ENCODE measurements at regions not wholly inside any gene's neighbourhood (a gene's known extent, or its start where the extent isn't known, plus 50 kb on each side); places are given as distances from the start of the nearest gene placed in this dataset.

DNA sequence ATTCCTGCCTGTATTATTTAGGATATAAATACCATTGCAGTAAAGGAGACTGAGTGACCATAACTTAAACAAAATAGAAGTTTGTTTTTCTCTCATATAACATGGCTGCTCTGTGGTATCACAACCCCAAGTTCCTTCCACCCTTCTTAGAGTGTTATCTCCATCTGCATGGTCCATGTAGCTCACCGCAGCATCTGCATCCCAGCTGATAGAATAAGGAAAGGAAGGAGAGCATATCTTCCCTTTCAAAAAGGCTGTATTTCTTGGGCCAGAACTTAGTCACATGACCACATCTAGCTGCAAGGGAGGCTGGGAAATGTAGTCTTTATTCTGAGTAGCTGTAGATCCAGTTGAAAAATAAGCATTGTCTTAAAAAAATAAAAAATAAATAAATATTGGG lies 184.8 kb upstream of the NUDT4 start:
- Histone ChIP-seq H3K27me3 (no peaks in the 10 kb centered on the region), H3K9me3 (no peaks in the 10 kb centered on the region), H3K4me1 (peaks cover 0 to 5% of the 10 kb centered on the region in 2 donors), H3K27ac (no peak overlapping the region), H3K36me3 (no peaks in the 10 kb centered on the region), H3K4me3 (no peak overlapping the region)
- DNase-seq: no peak
- TF ChIP-seq POLR2A (IDR thresholded peaks at IDR 0.05) (no peak), CTCF (IDR thresholded peaks at IDR 0.05) (no peak)
- intact Hi-C loops (cut with DNase I; ENCODE audit: low total_unique reads): no loop called here

DNA sequence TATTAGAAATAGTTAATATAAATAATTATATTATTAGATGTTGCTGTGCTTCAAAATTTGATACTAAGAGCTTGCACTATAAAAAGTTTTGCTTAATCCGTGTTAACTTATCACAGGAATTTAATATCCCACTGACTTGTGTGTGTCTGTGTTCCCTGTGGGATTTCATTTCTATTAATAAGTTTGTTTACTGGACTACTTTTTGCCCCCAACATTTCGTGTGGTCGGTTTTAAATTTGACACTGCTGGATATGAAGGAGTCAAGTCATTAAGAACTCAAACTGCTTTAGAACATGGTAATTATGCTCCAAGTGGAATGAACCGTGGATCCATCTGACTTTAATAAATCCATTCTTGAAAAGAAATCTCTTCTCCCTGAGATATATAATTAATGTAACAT lies 182.2 kb upstream of the NUDT4 start:
- no peaks in the 10 kb centered on the region for H3K27me3 ChIP-seq
- no peak for TF ChIP-seq POLR2A (IDR thresholded peaks at IDR 0.05)
- TF ChIP-seq CTCF (IDR thresholded peaks at IDR 0.05): no peak
- peaks cover 0 to 5% of the 10 kb centered on the region in 2 donors for H3K4me1 ChIP-seq
- no peaks in the 10 kb centered on the region for H3K9me3 ChIP-seq
- no peak overlapping the region for H3K27ac ChIP-seq
- no peak for DNase-seq
- intact Hi-C loops (cut with DNase I; ENCODE audit: low total_unique reads): no loop called here
- H3K4me3 ChIP-seq: no peak overlapping the region
- H3K36me3 ChIP-seq: no peaks in the 10 kb centered on the region

DNA sequence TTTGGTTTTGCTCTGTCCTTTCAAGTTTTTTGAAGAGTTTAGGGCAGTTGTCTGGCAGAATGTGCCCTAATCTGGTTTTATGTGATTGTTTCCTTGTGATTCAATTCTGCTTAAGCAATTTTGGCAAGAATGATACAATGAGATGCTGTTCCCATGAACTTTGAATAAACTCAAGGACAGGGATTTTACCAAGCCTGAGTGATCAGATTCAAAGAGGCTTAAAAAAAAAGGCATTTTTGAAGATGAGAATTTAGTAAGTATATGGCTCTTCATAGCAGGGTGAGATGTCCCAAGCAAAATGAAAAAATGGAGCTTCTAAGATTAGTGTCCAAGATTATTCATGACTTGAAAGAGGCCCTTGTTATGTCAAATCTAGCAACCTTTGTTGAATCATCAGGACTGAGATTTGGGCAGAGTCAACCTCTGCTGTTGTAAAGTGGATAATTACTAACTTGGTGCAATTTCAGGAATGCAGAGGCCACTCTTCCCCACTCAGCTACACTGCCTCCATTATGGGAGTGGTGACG lies 180.6 kb upstream of the NUDT4 start:
- Histone ChIP-seq H3K27ac (no peak overlapping the region), H3K4me1 (no peaks in the 10 kb centered on the region), H3K4me3 (no peak overlapping the region), H3K9me3 (no peaks in the 10 kb centered on the region), H3K27me3 (no peaks in the 10 kb centered on the region), H3K36me3 (no peaks in the 10 kb centered on the region)
- intact Hi-C loops (cut with DNase I; ENCODE audit: low total_unique reads): no loop called here
- DNase-seq: no peak
- TF ChIP-seq CTCF (IDR thresholded peaks at IDR 0.05): no peak
- no peak for TF ChIP-seq POLR2A (IDR thresholded peaks at IDR 0.05)

DNA sequence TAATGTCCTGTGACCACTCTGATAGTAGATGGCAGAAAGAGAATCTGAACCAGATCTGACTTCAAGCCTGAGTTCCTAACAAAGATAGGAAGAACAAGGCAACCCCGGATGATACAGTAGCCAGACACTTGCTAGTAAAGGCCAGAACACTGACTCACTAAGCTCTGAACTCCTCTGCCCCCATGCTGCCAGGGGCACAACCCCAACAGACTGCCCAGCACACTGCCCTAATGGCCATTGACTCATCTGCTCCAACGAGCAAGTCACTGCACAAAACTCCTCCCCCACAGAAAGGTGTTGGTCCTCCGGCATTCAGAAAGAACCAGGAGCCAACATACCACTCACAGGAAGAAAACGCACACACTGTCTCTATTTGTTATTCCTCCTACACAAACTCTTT lies 179.6 kb upstream of the NUDT4 start:
- peak in 1 of 2 donors; percentile 25 for DNase-seq
- Histone ChIP-seq H3K36me3 (no peaks in the 10 kb centered on the region), H3K9me3 (no peaks in the 10 kb centered on the region), H3K27ac (no peak overlapping the region), H3K4me1 (no peaks in the 10 kb centered on the region), H3K4me3 (no peak overlapping the region), H3K27me3 (no peaks in the 10 kb centered on the region)
- TF ChIP-seq POLR2A (IDR thresholded peaks at IDR 0.05) (no peak), CTCF (IDR thresholded peaks at IDR 0.05) (no peak)
- intact Hi-C loops (cut with DNase I; ENCODE audit: low total_unique reads): no loop called here

DNA sequence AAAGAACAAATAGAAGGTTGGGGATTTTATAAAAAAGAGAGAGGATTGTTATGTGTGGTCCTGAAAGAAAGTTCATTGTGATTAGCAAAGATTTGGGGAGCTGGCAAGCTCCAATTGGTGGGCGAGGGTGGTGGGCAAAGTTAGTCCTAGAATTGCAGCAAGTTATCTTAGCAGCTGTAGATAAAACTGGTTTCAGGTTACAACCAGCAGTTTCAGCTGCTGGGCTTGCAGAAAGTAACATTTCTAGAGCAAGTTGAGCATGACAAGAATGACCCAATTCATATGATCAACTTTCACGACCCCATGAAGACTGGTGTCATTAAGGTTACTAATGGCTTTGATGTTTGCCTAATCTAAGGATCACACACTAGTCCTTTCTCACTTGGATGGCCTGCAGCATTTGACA lies 177.9 kb upstream of the NUDT4 start:
- H3K27ac ChIP-seq: no peak overlapping the region
- intact Hi-C loops (cut with DNase I; ENCODE audit: low total_unique reads): no loop called here

More for the DNA sequence above, 177.9 kb upstream of the NUDT4 start:
- Histone ChIP-seq H3K4me3 (no peak overlapping the region), H3K36me3 (no peaks in the 10 kb centered on the region), H3K9me3 (no peaks in the 10 kb centered on the region), H3K4me1 (no peaks in the 10 kb centered on the region), H3K27me3 (no peaks in the 10 kb centered on the region)
- no peak for DNase-seq
- no peak for TF ChIP-seq POLR2A (IDR thresholded peaks at IDR 0.05)
- no peak for TF ChIP-seq CTCF (IDR thresholded peaks at IDR 0.05)

Measured in uterus (tissue), 3 donors.